Epithelial cell of proximal tubule (primary cell): ENCODE measurements at regions not wholly inside any gene's neighbourhood (a gene's known extent, or its start where the extent isn't known, plus 50 kb on each side); places are given as distances from the start of the nearest gene placed in this dataset.

ENCODE experiments used
- DNase-seq: peaks from one replicate; pipeline ENCODE4 v3.0.0-alpha.2; 2011; ENCODE audit warnings: low read depth
- H3K4me3 ChIP-seq: 2 replicates; pipeline ENCODE4 v1.5.1; 2011; ENCODE audit warnings: low read depth, mild to moderate bottlenecking, low read length
- CTCF ChIP-seq: conservative IDR thresholded peaks from 2 replicates; pipeline ENCODE4 v1.5.1; 2012; ENCODE audit warnings: low read depth, mild to moderate bottlenecking, low read length

GRCh38 chr9:31671011-31671410, 713.4 kb upstream of the ACO1 start:
- no peak overlapping the region for H3K4me3 ChIP-seq
- no peak for DNase-seq
- TF ChIP-seq CTCF = no peak

- H3K4me3 ChIP-seq = no peak overlapping the region
- TF ChIP-seq CTCF = no peak
- DNase-seq = no peak
Measured at GRCh38 chr9:31674264-31674663, 710.2 kb upstream of the ACO1 start.

- no peak overlapping the region for H3K4me3 ChIP-seq
- TF ChIP-seq CTCF = no peak
- DNase-seq = no peak
Measured at GRCh38 chr9:31677415-31677814, 707.0 kb upstream of the ACO1 start.

GRCh38 chr9:31677877-31678276, 706.6 kb upstream of the ACO1 start:
- no peak for TF ChIP-seq CTCF
- no peak overlapping the region for H3K4me3 ChIP-seq
- no peak for DNase-seq

GRCh38 chr9:31683116-31683515, 701.3 kb upstream of the ACO1 start:
- no peak for TF ChIP-seq CTCF
- H3K4me3 ChIP-seq = no peak overlapping the region
- no peak for DNase-seq

GRCh38 chr9:31697956-31698355, 686.5 kb upstream of the ACO1 start:
- no peak overlapping the region for H3K4me3 ChIP-seq
- no peak for DNase-seq
- no peak for TF ChIP-seq CTCF

GRCh38 chr9:31699836-31700235, 684.6 kb upstream of the ACO1 start:
- no peak for DNase-seq
- no peak for TF ChIP-seq CTCF
- no peak overlapping the region for H3K4me3 ChIP-seq
